Astrocyte (in vitro differentiated cells and primary cell): ENCODE measurements at regions not wholly inside any gene's neighbourhood (a gene's known extent, or its start where the extent isn't known, plus 50 kb on each side); places are given as distances from the start of the nearest gene placed in this dataset.

ENCODE experiments used
- DNase-seq: peaks from one replicate; pipeline ENCODE4 v3.0.0-alpha.2; 2010; ENCODE audit warnings: low read depth
- FAIRE-seq: peaks from 2 replicates; lab custom pipeline; 2011; peaks lifted over from hg19 to GRCh38; lab: Jason Lieb, UNC
- H2AFZ ChIP-seq: 2 replicates; pipeline ENCODE4 v1.6.0; 2012; ENCODE audit warnings: low read depth, low read length, inconsistent platforms
- H3K27ac ChIP-seq: 2 replicates; pipeline ENCODE4 v1.5.1; 2011; ENCODE audit warnings: low read depth, low read length, inconsistent platforms
- H3K27me3 ChIP-seq: 2 replicates; pipeline ENCODE4 v1.6.0; 2011; ENCODE audit warnings: low read length, inconsistent platforms; ENCODE audit not compliant: insufficient read depth
- H3K36me3 ChIP-seq: 2 replicates; pipeline ENCODE4 v1.5.1; 2011; ENCODE audit warnings: low read length, inconsistent platforms; ENCODE audit not compliant: insufficient read depth
- H3K4me1 ChIP-seq: 2 replicates; pipeline ENCODE4 v1.5.1; 2011; ENCODE audit warnings: low read length, inconsistent platforms; ENCODE audit not compliant: insufficient read depth
- H3K4me2 ChIP-seq: 2 replicates; pipeline ENCODE4 v1.6.0; 2012; ENCODE audit warnings: low read length, inconsistent platforms
- H3K4me3 ChIP-seq: 2 replicates; pipeline ENCODE4 v1.5.1; 2011; ENCODE audit warnings: low read depth, mild to moderate bottlenecking, low read length, inconsistent platforms; ENCODE audit not compliant: insufficient read depth
- H3K79me2 ChIP-seq: 2 replicates; pipeline ENCODE4 v1.6.0; 2012; ENCODE audit warnings: mild to moderate bottlenecking, low read length, inconsistent platforms; ENCODE audit not compliant: insufficient read depth
- H3K9ac ChIP-seq: 2 replicates; pipeline ENCODE4 v1.6.0; 2012; ENCODE audit warnings: mild to moderate bottlenecking, low read length, inconsistent platforms
- H3K9me3 ChIP-seq: 2 replicates; pipeline ENCODE4 v1.5.1; 2012; ENCODE audit warnings: low read depth, mild to moderate bottlenecking, low read length, inconsistent platforms; ENCODE audit not compliant: insufficient read depth
- H4K20me1 ChIP-seq: 2 replicates; pipeline ENCODE4 v1.6.0; 2012; ENCODE audit warnings: low read length, inconsistent platforms; ENCODE audit not compliant: insufficient read depth
- H3K27ac Mint-ChIP-seq: one replicate; pipeline ENCODE4 v1.8.0; 2021; ENCODE audit warnings: mild to moderate bottlenecking, mixed read lengths; ENCODE audit not compliant: unreplicated experiment
- H3K27me3 Mint-ChIP-seq: one replicate; pipeline ENCODE4 v1.8.0; 2021; ENCODE audit warnings: low read depth, mixed read lengths; ENCODE audit not compliant: unreplicated experiment
- H3K36me3 Mint-ChIP-seq: one replicate; pipeline ENCODE4 v1.8.0; 2021; ENCODE audit warnings: low read depth, mixed read lengths; ENCODE audit not compliant: unreplicated experiment
- H3K4me1 Mint-ChIP-seq: one replicate; pipeline ENCODE4 v1.8.0; 2021; ENCODE audit warnings: low read depth, mixed read lengths; ENCODE audit not compliant: unreplicated experiment
- H3K4me3 Mint-ChIP-seq: one replicate; pipeline ENCODE4 v1.8.0; 2021; ENCODE audit warnings: mild to moderate bottlenecking, moderate library complexity, mixed read lengths; ENCODE audit not compliant: unreplicated experiment
- H3K9me3 Mint-ChIP-seq: one replicate; pipeline ENCODE4 v1.8.0; 2021; ENCODE audit warnings: mild to moderate bottlenecking, mixed read lengths; ENCODE audit not compliant: unreplicated experiment
- EZH2 ChIP-seq: IDR thresholded peaks from 2 replicates; pipeline ENCODE4 v1.6.1; 2012; ENCODE audit warnings: mild to moderate bottlenecking, low read length, inconsistent platforms; ENCODE audit not compliant: insufficient read depth
- TF ChIP-seq, protein P1 (sequence below): IDR thresholded peaks from 2 replicates; pipeline ENCODE4 v1.5.1; 2011; ENCODE audit warnings: low read depth, mild to moderate bottlenecking, inconsistent platforms, low read length, moderate library complexity; ENCODE audit not compliant: insufficient read depth

DNA sequence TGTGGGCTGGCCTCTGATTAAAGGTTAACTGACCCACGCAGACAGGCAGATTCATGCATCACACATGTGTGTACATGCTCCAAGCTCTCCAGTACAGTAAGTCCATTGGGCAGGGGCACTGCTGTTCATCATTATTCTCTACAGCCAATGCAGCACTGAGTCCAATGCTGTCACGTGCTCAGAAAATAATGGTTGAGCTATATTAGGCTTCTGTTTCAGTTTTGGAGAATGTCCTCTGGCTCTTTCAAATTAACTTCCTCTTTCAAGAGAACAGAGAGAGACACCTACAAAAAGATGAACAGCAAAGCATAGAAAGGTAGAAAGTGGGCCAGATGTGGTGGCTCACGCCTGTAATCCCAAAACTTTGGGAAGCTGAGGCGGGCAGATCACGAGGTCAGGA, 202.6 kb downstream of the MEX3B start:
- H3K27ac ChIP-seq: no peak overlapping the region
- H3K79me2 ChIP-seq: no peaks in the 10 kb centered on the region
- TF ChIP-seq EZH2: no peak
- TF ChIP-seq, protein P1, sequence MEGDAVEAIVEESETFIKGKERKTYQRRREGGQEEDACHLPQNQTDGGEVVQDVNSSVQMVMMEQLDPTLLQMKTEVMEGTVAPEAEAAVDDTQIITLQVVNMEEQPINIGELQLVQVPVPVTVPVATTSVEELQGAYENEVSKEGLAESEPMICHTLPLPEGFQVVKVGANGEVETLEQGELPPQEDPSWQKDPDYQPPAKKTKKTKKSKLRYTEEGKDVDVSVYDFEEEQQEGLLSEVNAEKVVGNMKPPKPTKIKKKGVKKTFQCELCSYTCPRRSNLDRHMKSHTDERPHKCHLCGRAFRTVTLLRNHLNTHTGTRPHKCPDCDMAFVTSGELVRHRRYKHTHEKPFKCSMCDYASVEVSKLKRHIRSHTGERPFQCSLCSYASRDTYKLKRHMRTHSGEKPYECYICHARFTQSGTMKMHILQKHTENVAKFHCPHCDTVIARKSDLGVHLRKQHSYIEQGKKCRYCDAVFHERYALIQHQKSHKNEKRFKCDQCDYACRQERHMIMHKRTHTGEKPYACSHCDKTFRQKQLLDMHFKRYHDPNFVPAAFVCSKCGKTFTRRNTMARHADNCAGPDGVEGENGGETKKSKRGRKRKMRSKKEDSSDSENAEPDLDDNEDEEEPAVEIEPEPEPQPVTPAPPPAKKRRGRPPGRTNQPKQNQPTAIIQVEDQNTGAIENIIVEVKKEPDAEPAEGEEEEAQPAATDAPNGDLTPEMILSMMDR: no peak

DNA sequence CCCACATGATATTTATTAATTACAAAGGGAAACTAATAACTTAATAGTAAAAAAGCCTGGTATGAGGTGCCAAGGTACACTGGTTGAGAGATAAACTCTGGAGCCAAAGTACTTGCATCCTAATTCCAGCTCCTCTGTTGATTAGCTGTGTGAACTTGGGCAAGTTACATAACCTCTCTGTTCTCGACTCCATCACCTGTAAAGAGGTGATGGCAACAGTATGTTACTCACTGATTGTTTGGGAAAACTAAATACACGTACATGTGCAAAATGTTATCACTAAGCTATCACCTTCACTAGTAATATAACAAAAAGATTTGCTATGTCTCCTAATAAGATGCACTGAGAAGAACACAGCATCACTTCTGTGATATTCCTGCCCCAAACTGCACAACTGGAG, 206.4 kb downstream of the MEX3B start:
- H3K4me2 ChIP-seq: no peak overlapping the region
- TF ChIP-seq, protein P1: no peak
- no peak for TF ChIP-seq EZH2
- H3K4me1 ChIP-seq: no peaks in the 10 kb centered on the region
- H4K20me1 ChIP-seq: no peaks in the 10 kb centered on the region
- no peaks in the 10 kb centered on the region for H3K4me1 Mint-ChIP-seq
- H3K27me3 ChIP-seq: no peaks in the 10 kb centered on the region
- H3K4me3 Mint-ChIP-seq: no peak overlapping the region
- H3K4me3 ChIP-seq: no peak overlapping the region
- H3K9me3 ChIP-seq: no peaks in the 10 kb centered on the region
- H3K79me2 ChIP-seq: no peaks in the 10 kb centered on the region
- no peaks in the 10 kb centered on the region for H3K36me3 ChIP-seq
- DNase-seq (no peak), FAIRE-seq (no peak)
- H3K9me3 Mint-ChIP-seq: no peaks in the 10 kb centered on the region
- H3K9ac ChIP-seq: no peak overlapping the region
- H3K27me3 Mint-ChIP-seq: no peaks in the 10 kb centered on the region
- H3K36me3 Mint-ChIP-seq: no peaks in the 10 kb centered on the region
- H3K27ac ChIP-seq: no peak overlapping the region
- H3K27ac Mint-ChIP-seq: no peak overlapping the region
- H2AFZ ChIP-seq: no peak overlapping the region

More for the DNA sequence above, 202.6 kb downstream of the MEX3B start:
- no peaks in the 10 kb centered on the region for H3K36me3 ChIP-seq
- Mint-ChIP-seq H3K4me1 (no peaks in the 10 kb centered on the region), H3K9me3 (no peaks in the 10 kb centered on the region), H3K27me3 (no peaks in the 10 kb centered on the region), H3K4me3 (no peak overlapping the region), H3K36me3 (no peaks in the 10 kb centered on the region), H3K27ac (no peak overlapping the region)
- H3K27me3 ChIP-seq: no peaks in the 10 kb centered on the region
- no peaks in the 10 kb centered on the region for H3K4me1 ChIP-seq
- no peak overlapping the region for H3K4me3 ChIP-seq
- no peaks in the 10 kb centered on the region for H4K20me1 ChIP-seq
- no peak for FAIRE-seq
- no peak overlapping the region for H2AFZ ChIP-seq
- no peaks in the 10 kb centered on the region for H3K9me3 ChIP-seq
- DNase-seq: no peak
- H3K4me2 ChIP-seq: no peak overlapping the region
- H3K9ac ChIP-seq: no peak overlapping the region

DNA sequence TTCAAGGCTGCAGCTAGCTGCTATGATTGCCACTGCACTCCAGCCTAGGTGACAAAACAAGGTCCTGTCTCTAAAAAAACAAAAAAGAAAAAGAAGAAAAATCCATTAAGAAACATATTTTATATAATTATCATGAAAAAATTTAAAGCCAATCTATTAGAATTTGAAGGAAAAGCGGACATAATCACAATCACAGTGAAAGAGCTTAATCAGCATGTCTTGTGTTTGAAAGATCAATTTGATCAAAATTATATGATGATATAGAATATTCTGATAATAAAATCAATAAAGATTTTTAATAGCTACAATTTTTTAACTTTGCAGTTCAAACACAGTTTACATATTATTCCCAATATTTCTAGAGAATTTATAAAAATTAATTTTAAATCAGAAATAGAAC, 210.1 kb downstream of the MEX3B start:
- Histone ChIP-seq H3K36me3 (no peaks in the 10 kb centered on the region), H3K4me1 (no peaks in the 10 kb centered on the region), H3K9me3 (no peaks in the 10 kb centered on the region), H3K9ac (no peak overlapping the region), H4K20me1 (no peaks in the 10 kb centered on the region), H3K27me3 (no peaks in the 10 kb centered on the region), H3K27ac (no peak overlapping the region), H2AFZ (no peak overlapping the region), H3K4me3 (no peak overlapping the region), H3K79me2 (no peaks in the 10 kb centered on the region), H3K4me2 (no peak overlapping the region)
- H3K9me3 Mint-ChIP-seq: peaks cover 5% of the 10 kb centered on the region
- no peak overlapping the region for H3K27ac Mint-ChIP-seq
- no peaks in the 10 kb centered on the region for H3K36me3 Mint-ChIP-seq
- H3K4me3 Mint-ChIP-seq: no peak overlapping the region
- no peaks in the 10 kb centered on the region for H3K4me1 Mint-ChIP-seq
- H3K27me3 Mint-ChIP-seq: no peaks in the 10 kb centered on the region
- no peak for TF ChIP-seq EZH2
- TF ChIP-seq, protein P1: no peak
- FAIRE-seq (no peak), DNase-seq (no peak)
